ENCODE measurements at regions not wholly inside any gene's neighbourhood (a gene's known extent, or its start where the extent isn't known, plus 50 kb on each side); places are given as distances from the start of the nearest gene placed in this dataset.

DNA sequence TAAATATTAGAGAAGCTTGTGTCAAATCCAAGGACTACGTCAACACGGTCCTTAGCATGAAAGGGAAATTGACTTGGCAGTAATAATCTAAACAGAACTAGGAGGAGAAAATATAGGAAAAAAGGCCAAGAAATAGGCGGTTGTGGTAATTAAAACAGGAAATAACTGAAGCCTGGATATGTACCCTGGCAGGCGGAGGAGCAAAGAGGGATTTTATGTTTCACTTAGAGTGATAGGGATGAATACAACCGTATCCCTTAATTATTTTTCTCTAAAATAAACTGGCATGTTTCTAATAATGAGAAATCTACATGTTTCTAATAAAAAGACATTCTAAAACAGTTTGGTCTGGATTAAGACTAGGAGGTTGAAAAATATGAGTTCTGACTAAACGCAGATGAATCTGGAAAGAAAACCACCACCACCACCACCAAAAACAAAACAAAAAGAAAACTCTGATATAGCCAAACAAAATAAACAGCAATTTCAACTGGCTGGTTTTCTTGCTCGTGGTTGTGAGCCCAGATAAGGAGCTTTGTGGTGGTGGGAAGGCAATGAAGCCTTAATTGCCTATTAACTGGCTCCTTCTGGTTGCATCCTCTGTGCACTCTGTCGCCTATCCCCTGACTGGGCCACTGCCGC, 334.2 kb upstream of the SNX7 start:
- Histone ChIP-seq H3K4me1 (ENCODE audit: control insufficient read depth in 5 of 5, insufficient read depth in 5 of 5, low read length in 5 of 5) (peaks cover 0 to 17% (median 5%) of the 10 kb centered on the region in 5 donors), H3K9ac (ENCODE audit: insufficient read depth in 1 of 2, low read length in 2 of 2) (no peak overlapping the region), H3K27me3 (ENCODE audit: control insufficient read depth in 3 of 3, insufficient read depth in 3 of 3, low read length in 2 of 3) (no peaks in the 10 kb centered on the region), H3K27ac (ENCODE audit: low read depth in 1 of 2, low read length in 1 of 2) (peak overlapping the region in 1 of 2 donors; percentile 21), H3K9me3 (ENCODE audit: control insufficient read depth in 4 of 4, insufficient read depth in 3 of 4, low read length in 3 of 4) (no peaks in the 10 kb centered on the region), H3K36me3 (ENCODE audit: control insufficient read depth in 4 of 4, insufficient read depth in 4 of 4, low read length in 4 of 4) (no peaks in the 10 kb centered on the region), H3K4me3 (no peak overlapping the region)
- ATAC-seq (ENCODE audit: insufficient read depth, low FRiP score) (no peak), DNase-seq (peak; percentile 17 to 89 (median 76))
- TF ChIP-seq, protein P1, sequence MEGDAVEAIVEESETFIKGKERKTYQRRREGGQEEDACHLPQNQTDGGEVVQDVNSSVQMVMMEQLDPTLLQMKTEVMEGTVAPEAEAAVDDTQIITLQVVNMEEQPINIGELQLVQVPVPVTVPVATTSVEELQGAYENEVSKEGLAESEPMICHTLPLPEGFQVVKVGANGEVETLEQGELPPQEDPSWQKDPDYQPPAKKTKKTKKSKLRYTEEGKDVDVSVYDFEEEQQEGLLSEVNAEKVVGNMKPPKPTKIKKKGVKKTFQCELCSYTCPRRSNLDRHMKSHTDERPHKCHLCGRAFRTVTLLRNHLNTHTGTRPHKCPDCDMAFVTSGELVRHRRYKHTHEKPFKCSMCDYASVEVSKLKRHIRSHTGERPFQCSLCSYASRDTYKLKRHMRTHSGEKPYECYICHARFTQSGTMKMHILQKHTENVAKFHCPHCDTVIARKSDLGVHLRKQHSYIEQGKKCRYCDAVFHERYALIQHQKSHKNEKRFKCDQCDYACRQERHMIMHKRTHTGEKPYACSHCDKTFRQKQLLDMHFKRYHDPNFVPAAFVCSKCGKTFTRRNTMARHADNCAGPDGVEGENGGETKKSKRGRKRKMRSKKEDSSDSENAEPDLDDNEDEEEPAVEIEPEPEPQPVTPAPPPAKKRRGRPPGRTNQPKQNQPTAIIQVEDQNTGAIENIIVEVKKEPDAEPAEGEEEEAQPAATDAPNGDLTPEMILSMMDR (IDR thresholded peaks at IDR 0.05; ENCODE audit: control extremely low read depth, extremely low read depth), result no peak
- WGBS, 2 donors, result 46 to 61% methylated on average over 9 of the region's 9 CpGs

GRCh38 chr1:98325646-98326440, 335.7 kb upstream of the SNX7 start:
- 78 to 80% methylated on average over 7 of the region's 7 CpGs for WGBS, 2 donors

GRCh38 chr1:98323906-98324358, 337.6 kb upstream of the SNX7 start:
- Histone ChIP-seq H3K27me3 (ENCODE audit: control insufficient read depth in 3 of 3, insufficient read depth in 3 of 3, low read length in 2 of 3) (no peaks in the 10 kb centered on the region), H3K9ac (ENCODE audit: insufficient read depth in 1 of 2, low read length in 2 of 2) (no peak overlapping the region), H3K4me1 (ENCODE audit: control insufficient read depth in 5 of 5, insufficient read depth in 5 of 5, low read length in 5 of 5) (peaks cover 0 to 17% (median 5%) of the 10 kb centered on the region in 5 donors), H3K27ac (ENCODE audit: low read depth in 1 of 2, low read length in 1 of 2) (peak overlapping the region in 1 of 2 donors; percentile 68), H3K4me3 (no peak overlapping the region), H3K9me3 (ENCODE audit: control insufficient read depth in 4 of 4, insufficient read depth in 3 of 4, low read length in 3 of 4) (no peaks in the 10 kb centered on the region), H3K36me3 (ENCODE audit: control insufficient read depth in 4 of 4, insufficient read depth in 4 of 4, low read length in 4 of 4) (no peaks in the 10 kb centered on the region)
- DNase-seq (peak; percentile 23 to 73 (median 47)), ATAC-seq (ENCODE audit: insufficient read depth, low FRiP score) (peak; percentile 67)
- 7 to 14% methylated on average over 3 of the region's 3 CpGs for WGBS, 2 donors
- TF ChIP-seq, protein P1 (IDR thresholded peaks at IDR 0.05; ENCODE audit: control extremely low read depth, extremely low read depth), result no peak

More at GRCh38 chr1:98325646-98326440, 335.7 kb upstream of the SNX7 start:
- DNase-seq (peak in 2 of 3 donors; percentile 16 to 22), ATAC-seq (ENCODE audit: insufficient read depth, low FRiP score) (no peak)
- Histone ChIP-seq H3K9ac (ENCODE audit: insufficient read depth in 1 of 2, low read length in 2 of 2) (no peak overlapping the region), H3K36me3 (ENCODE audit: control insufficient read depth in 4 of 4, insufficient read depth in 4 of 4, low read length in 4 of 4) (no peaks in the 10 kb centered on the region), H3K9me3 (ENCODE audit: control insufficient read depth in 4 of 4, insufficient read depth in 3 of 4, low read length in 3 of 4) (no peaks in the 10 kb centered on the region), H3K27me3 (ENCODE audit: control insufficient read depth in 3 of 3, insufficient read depth in 3 of 3, low read length in 2 of 3) (no peaks in the 10 kb centered on the region), H3K4me1 (ENCODE audit: control insufficient read depth in 5 of 5, insufficient read depth in 5 of 5, low read length in 5 of 5) (peaks cover 0 to 17% (median 5%) of the 10 kb centered on the region in 5 donors), H3K27ac (ENCODE audit: low read depth in 1 of 2, low read length in 1 of 2) (no peak overlapping the region), H3K4me3 (no peak overlapping the region)
- TF ChIP-seq, protein P1 (IDR thresholded peaks at IDR 0.05; ENCODE audit: control extremely low read depth, extremely low read depth), result no peak
